Activated T-cell treated with anti-CD3 and anti-CD28 coated beads for 1 hour (primary cell): ENCODE measurements at regions not wholly inside any gene's neighbourhood (a gene's known extent, or its start where the extent isn't known, plus 50 kb on each side); places are given as distances from the start of the nearest gene placed in this dataset.

Source experiments
- DNase-seq: peaks from one replicate; pipeline ENCODE4 v3.0.0-alpha.2; 2020; ENCODE audit warnings: low read depth

- no peak for DNase-seq
Observed at GRCh38 chr11:80144897-80145594, 704.2 kb upstream of the TENM4 start.

- DNase-seq = no peak
Observed at GRCh38 chr11:80136991-80137390, 696.2 kb upstream of the TENM4 start.

- DNase-seq = no peak
Observed at GRCh38 chr11:80129396-80129795, 688.6 kb upstream of the TENM4 start.

- DNase-seq = no peak
Observed at GRCh38 chr11:80122211-80122610, 681.4 kb upstream of the TENM4 start.

- no peak for DNase-seq
Observed at GRCh38 chr11:80118073-80118472, 677.2 kb upstream of the TENM4 start.

- DNase-seq = no peak
Observed at GRCh38 chr11:80116796-80117195, 676.0 kb upstream of the TENM4 start.

- DNase-seq = no peak
Observed at GRCh38 chr11:80109652-80110051, 668.8 kb upstream of the TENM4 start.

- DNase-seq = no peak
Observed at GRCh38 chr11:80109031-80109430, 668.2 kb upstream of the TENM4 start.

GRCh38 chr11:80107415-80107814 is 666.6 kb upstream of the TENM4 start:
- no peak for DNase-seq

- no peak for DNase-seq
Observed at GRCh38 chr11:80104191-80104590, 663.4 kb upstream of the TENM4 start.

GRCh38 chr11:80103142-80103859 is 662.5 kb upstream of the TENM4 start:
- no peak for DNase-seq

- no peak for DNase-seq
Observed at GRCh38 chr11:80097146-80097545, 656.3 kb upstream of the TENM4 start.

- DNase-seq = no peak
Observed at GRCh38 chr11:80096736-80097135, 655.9 kb upstream of the TENM4 start.

- DNase-seq = no peak
Observed at GRCh38 chr11:80086496-80087055, 645.7 kb upstream of the TENM4 start.

- no peak for DNase-seq
Observed at GRCh38 chr11:80085563-80085962, 644.7 kb upstream of the TENM4 start.

- no peak for DNase-seq
Observed at GRCh38 chr11:80084608-80085007, 643.8 kb upstream of the TENM4 start.

GRCh38 chr11:80083531-80083951 is 642.7 kb upstream of the TENM4 start:
- no peak for DNase-seq

- no peak for DNase-seq
Observed at GRCh38 chr11:80082406-80082805, 641.6 kb upstream of the TENM4 start.

GRCh38 chr11:80077113-80077512 is 636.3 kb upstream of the TENM4 start:
- no peak for DNase-seq

GRCh38 chr11:80074837-80075236 is 634.0 kb upstream of the TENM4 start:
- no peak for DNase-seq

- DNase-seq = no peak
Observed at GRCh38 chr11:80066291-80066690, 625.5 kb upstream of the TENM4 start.

- DNase-seq = no peak
Observed at GRCh38 chr11:80065086-80065485, 624.3 kb upstream of the TENM4 start.

- DNase-seq = no peak
Observed at GRCh38 chr11:80061056-80061455, 620.2 kb upstream of the TENM4 start.
